HUDEP-2 (cell line): ENCODE measurements at regions not wholly inside any gene's neighbourhood (a gene's known extent, or its start where the extent isn't known, plus 50 kb on each side); places are given as distances from the start of the nearest gene placed in this dataset.
"Not testable (repeated sequence)": the region's sequence is repeated elsewhere in the genome, so short reads cannot be mapped to it uniquely, and the experiment has no call there.

ENCODE experiments used
- DNase-seq, 76 experiments: peaks; one replicate each; lab custom pipeline; 2025; ENCODE audit not compliant: unreplicated experiment in 76 of 76; lab: John Stamatoyannopoulos, UW

- no peak for DNase-seq
These were observed 426.7 kb upstream of the KLHL29 start for GRCh38 chr2:22958308-22958707.

- DNase-seq: no peak
These were observed 417.2 kb upstream of the KLHL29 start for GRCh38 chr2:22967756-22968155.

- DNase-seq: no peak
These were observed 414.5 kb upstream of the KLHL29 start for GRCh38 chr2:22970284-22970975.

- no peak for DNase-seq
These were observed 414.0 kb upstream of the KLHL29 start for GRCh38 chr2:22970991-22971390.

GRCh38 chr2:22981785-22982184, 403.2 kb upstream of the KLHL29 start:
- DNase-seq: no peak

- DNase-seq: not testable (repeated sequence)
These were observed 400.8 kb upstream of the KLHL29 start for GRCh38 chr2:22984152-22984551.

- DNase-seq: no peak
These were observed 394.7 kb upstream of the KLHL29 start for GRCh38 chr2:22990246-22990645.

DNA sequence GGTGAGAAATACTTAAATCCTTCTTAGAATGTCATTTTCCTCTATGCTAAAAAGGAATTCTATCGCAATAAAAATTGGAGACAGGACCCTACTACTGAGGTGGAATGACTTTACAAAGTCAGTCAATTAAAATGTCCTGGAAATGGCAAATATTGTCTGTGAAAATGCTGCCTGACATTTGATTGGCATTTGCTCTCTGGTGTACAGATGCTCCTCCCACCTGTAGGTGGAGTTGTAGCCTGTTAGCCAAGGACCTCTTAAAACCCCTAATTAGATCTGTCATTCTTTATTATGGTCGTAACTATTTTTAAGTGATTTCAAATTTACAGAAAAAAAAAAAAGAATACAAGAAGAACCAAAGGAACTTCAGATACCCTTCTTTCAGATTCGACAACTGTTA, 393.1 kb upstream of the KLHL29 start:
- DNase-seq: no peak

GRCh38 chr2:22992441-22992840, 392.5 kb upstream of the KLHL29 start:
- no peak for DNase-seq

DNA sequence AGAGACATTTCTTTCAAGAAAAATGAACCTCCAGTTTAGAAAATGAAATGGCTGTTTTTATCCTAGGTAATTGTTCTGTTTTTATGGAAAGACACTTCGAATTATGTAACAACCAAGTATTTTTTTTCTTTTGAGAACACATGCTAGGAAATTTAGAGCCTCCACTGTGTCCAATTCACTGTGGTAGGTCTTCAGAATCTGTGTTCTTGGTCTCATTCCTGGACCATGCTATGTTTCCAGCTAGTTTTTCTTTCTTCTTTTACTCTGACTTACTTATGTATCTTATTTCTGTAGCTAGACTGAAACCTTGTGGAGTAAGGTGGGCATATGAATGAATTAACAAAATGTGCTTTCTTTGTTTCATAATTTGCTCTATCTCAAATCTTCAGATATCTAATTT, 391.7 kb upstream of the KLHL29 start:
- DNase-seq: no peak

DNA sequence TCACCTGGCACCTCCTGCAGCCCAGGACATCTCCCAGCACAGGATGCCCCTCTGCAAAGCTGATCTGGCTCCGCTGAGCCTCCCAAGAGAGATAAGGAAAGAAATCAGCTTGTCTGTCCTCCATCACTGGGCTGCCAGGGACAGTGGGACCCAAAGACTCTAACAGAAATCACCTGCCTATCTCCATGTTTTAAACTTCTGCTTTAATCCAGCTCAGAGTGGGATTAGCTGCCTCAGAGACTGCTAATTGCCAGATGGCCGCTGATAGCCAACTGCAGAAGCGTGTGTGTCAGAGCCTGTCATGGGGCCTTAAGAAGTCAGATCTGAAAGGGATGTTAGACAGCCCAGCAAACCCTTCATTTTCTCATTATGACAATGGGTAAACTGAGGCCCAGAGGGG, 389.4 kb upstream of the KLHL29 start:
- DNase-seq: no peak

- no peak for DNase-seq
These were observed 388.1 kb upstream of the KLHL29 start for GRCh38 chr2:22996911-22997310.

GRCh38 chr2:22998359-22998758, 386.6 kb upstream of the KLHL29 start:
- DNase-seq: no peak

- DNase-seq: no peak
These were observed 385.0 kb upstream of the KLHL29 start for GRCh38 chr2:22999951-23000350.

DNA sequence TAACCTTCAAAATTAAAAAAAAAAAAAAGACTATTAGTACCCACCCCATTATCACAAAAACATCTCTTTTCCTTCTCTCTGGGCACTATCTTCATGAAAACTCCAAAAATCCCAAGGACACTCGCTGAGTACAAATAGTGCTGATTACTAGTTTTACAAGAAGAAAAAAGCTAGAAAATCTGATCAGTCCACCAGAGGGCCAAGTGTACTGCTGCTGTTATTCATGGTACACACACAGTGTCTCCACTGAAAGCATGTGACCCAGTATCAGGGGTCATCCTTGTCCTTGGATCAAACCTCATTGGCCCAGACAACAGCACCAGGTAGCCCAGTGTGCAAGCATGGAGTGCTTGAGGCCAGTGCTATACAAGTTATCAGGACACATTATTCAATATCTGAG, 382.7 kb upstream of the KLHL29 start:
- DNase-seq: no peak

- DNase-seq: no peak
These were observed 379.5 kb upstream of the KLHL29 start for GRCh38 chr2:23005469-23005868.

GRCh38 chr2:23007631-23008235, 377.2 kb upstream of the KLHL29 start:
- no peak for DNase-seq

DNA sequence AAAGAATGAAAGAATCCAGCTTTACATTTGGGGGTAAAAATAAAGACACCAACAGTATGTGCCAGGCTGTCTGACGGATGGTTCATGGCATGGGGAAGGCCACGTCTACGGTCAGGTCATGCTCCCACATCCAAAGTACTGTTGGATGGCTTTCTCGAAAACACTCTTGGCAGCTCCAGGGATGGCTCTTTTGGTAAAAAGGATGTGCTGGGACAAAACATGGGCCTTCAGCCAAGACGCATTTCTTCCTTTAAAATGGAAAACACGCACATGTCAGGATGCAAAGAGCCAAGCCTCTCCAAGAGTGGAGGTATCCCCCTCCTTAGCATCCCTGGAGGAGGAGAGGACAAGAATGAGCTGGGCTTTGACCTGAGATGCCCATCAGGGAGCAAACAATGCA, 376.5 kb upstream of the KLHL29 start:
- DNase-seq: no peak

- DNase-seq: no peak
These were observed 376.0 kb upstream of the KLHL29 start for GRCh38 chr2:23008951-23009350.

DNA sequence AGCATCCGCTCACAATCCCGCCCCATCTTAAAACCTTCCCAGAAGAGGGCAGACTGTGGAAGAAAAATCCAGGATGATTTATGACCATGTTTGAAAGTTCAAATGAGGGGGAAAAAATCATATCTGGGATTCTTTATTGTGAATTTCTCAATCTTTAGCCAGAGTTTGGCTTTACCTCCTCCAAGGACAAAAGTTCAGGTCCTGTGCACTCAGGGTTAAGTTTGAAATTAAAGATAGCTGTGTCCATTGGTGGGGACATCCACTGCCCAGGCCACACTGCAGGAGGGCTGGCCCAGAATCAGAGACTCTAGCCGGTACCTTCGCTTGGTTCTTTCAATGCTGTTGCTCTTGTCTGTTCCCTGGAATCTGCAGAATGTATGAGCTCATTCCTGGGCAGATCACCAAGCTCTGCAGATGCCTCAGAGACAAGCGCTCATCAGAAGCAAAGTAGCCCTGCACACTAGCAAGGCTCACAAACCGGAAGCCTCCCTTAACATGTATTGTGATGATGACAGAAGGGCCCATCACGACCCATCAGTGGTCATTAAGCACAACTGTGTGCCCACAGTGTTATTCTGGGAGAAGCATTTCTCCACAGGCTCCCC, 375.3 kb upstream of the KLHL29 start:
- no peak for DNase-seq

- DNase-seq: no peak
These were observed 372.5 kb upstream of the KLHL29 start for GRCh38 chr2:23012499-23012898.

DNA sequence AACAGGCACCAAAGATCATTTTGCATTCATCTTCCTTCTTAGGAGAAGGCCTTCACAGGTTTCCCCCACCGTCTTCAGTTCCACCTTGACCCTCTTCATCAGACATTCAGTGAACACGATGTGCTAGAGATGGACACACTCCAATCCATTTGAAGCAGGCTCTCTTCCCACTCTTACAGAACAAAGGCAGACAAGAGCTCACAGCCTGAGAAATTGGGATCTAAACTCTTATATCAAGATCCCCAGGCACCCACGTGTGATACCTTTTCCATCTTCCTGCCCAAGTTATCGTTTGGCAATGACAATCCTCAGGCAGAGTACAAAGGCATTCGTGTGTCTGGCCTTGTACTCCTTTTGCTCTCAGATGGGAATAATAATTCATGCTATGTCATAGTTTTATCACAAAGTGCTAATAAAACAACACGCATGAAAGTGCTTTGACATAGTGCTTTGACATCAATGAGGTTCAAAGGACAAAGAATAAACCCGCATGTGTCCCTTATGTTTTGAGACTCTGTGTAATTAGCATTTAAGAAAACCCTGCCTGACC, 369.3 kb upstream of the KLHL29 start:
- no peak for DNase-seq
